ENCODE measurements at regions not wholly inside any gene's neighbourhood (a gene's known extent, or its start where the extent isn't known, plus 50 kb on each side); places are given as distances from the start of the nearest gene placed in this dataset.

- Histone ChIP-seq H3K36me3 (no peaks in the 10 kb centered on the region), H3K27ac (no peak overlapping the region), H3K4me3 (no peak overlapping the region), H3K27me3 (replicated peaks in 1 of 7) (peaks cover 0 to 18% (median 0%) of the 10 kb centered on the region in 7 donors), H3K4me1 (no peaks in the 10 kb centered on the region), H3K9me3 (peaks cover 0 to 12% (median 6%) of the 10 kb centered on the region in 8 donors)
- 80 to 94% (median 88%) methylated on average over 5 to 8 of the region's 8 CpGs for WGBS, 5 donors
- TF ChIP-seq POLR2AphosphoS5 (IDR thresholded peaks at IDR 0.05) (no peak), POLR2A (IDR thresholded peaks at IDR 0.05) (no peak)
- TF ChIP-seq, protein P1, sequence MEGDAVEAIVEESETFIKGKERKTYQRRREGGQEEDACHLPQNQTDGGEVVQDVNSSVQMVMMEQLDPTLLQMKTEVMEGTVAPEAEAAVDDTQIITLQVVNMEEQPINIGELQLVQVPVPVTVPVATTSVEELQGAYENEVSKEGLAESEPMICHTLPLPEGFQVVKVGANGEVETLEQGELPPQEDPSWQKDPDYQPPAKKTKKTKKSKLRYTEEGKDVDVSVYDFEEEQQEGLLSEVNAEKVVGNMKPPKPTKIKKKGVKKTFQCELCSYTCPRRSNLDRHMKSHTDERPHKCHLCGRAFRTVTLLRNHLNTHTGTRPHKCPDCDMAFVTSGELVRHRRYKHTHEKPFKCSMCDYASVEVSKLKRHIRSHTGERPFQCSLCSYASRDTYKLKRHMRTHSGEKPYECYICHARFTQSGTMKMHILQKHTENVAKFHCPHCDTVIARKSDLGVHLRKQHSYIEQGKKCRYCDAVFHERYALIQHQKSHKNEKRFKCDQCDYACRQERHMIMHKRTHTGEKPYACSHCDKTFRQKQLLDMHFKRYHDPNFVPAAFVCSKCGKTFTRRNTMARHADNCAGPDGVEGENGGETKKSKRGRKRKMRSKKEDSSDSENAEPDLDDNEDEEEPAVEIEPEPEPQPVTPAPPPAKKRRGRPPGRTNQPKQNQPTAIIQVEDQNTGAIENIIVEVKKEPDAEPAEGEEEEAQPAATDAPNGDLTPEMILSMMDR (IDR thresholded peaks at IDR 0.05 in 8 of 11, conservative IDR thresholded peaks at IDR 0.05 in 3 of 11), result no peak
- intact Hi-C loops (cut with DNase I; ENCODE audit: low total_unique reads), result no loop called here
- DNase-seq, result no peak
Measured at GRCh38 chr1:30033256-30034104, 689.9 kb downstream of the MATN1 start.

- 77 to 88% (median 79%) methylated on average over 1 of the region's 1 CpG for WGBS, 5 donors
- Histone ChIP-seq H3K36me3 (no peaks in the 10 kb centered on the region), H3K4me1 (no peaks in the 10 kb centered on the region), H3K4me3 (no peak overlapping the region), H3K9me3 (peaks cover 0 to 12% (median 6%) of the 10 kb centered on the region in 8 donors), H3K27ac (no peak overlapping the region), H3K27me3 (replicated peaks in 1 of 7) (peaks cover 0 to 18% (median 0%) of the 10 kb centered on the region in 7 donors)
- intact Hi-C loops (cut with DNase I; ENCODE audit: low total_unique reads), result no loop called here
- DNase-seq, result no peak
- TF ChIP-seq, protein P1 (IDR thresholded peaks at IDR 0.05 in 8 of 11, conservative IDR thresholded peaks at IDR 0.05 in 3 of 11), result no peak
- TF ChIP-seq POLR2AphosphoS5 (IDR thresholded peaks at IDR 0.05), result no peak
- TF ChIP-seq POLR2A (IDR thresholded peaks at IDR 0.05), result no peak
Measured at GRCh38 chr1:30032302-30032701, 691.1 kb downstream of the MATN1 start.

- no peaks in the 10 kb centered on the region for H3K4me1 ChIP-seq
- peaks cover 0 to 19% (median 0%) of the 10 kb centered on the region in 7 donors for H3K27me3 ChIP-seq (replicated peaks in 1 of 7)
- TF ChIP-seq, protein P1 (IDR thresholded peaks at IDR 0.05 in 8 of 11, conservative IDR thresholded peaks at IDR 0.05 in 3 of 11), result no peak
- TF ChIP-seq POLR2AphosphoS5 (IDR thresholded peaks at IDR 0.05) (no peak), POLR2A (IDR thresholded peaks at IDR 0.05) (no peak)
- H3K36me3 ChIP-seq, result no peaks in the 10 kb centered on the region
- no peak overlapping the region for H3K27ac ChIP-seq
- no peak for DNase-seq
- intact Hi-C loops (cut with DNase I; ENCODE audit: low total_unique reads), result no loop called here
- WGBS, 5 donors, result 48 to 86% (median 56%) methylated on average over 1 of the region's 1 CpG
- H3K9me3 ChIP-seq, result peaks cover 0 to 12% (median 6%) of the 10 kb centered on the region in 8 donors
- no peak overlapping the region for H3K4me3 ChIP-seq
Measured at GRCh38 chr1:30029677-30030076, 693.7 kb downstream of the MATN1 start.

DNA sequence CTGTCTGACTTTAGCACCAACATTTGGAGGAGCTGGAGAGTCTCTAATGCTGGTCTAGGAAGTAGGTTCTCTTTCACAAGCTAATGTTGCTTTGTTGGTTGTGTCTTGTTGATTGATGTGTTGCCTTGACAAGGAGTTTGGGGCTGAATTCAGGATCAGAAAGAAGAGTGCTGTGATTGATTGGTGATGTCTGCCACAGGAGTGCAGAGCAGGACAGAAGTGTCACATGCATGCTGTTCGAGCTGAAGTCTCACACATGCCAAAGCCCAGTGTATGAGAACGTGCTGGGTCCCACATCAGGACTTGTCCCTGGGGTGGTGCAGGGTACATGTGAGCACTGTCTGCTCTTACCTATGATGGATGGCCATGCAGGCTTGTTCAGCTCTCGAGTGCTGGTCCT, 694.4 kb downstream of the MATN1 start:
- peaks cover 0 to 12% (median 6%) of the 10 kb centered on the region in 8 donors for H3K9me3 ChIP-seq
- TF ChIP-seq POLR2AphosphoS5 (IDR thresholded peaks at IDR 0.05), result no peak
- TF ChIP-seq, protein P1 (IDR thresholded peaks at IDR 0.05 in 8 of 11, conservative IDR thresholded peaks at IDR 0.05 in 3 of 11), result no peak
- no peak for TF ChIP-seq POLR2A (IDR thresholded peaks at IDR 0.05)
- H3K27ac ChIP-seq, result no peak overlapping the region
- H3K4me3 ChIP-seq, result no peak overlapping the region
- no peaks in the 10 kb centered on the region for H3K36me3 ChIP-seq
- intact Hi-C loops (cut with DNase I; ENCODE audit: low total_unique reads), result no loop called here
- 52 to 70% (median 58%) methylated on average over 3 of the region's 3 CpGs for WGBS, 5 donors
- H3K4me1 ChIP-seq, result no peaks in the 10 kb centered on the region
- DNase-seq, result no peak
- H3K27me3 ChIP-seq (replicated peaks in 1 of 7), result peaks cover 0 to 19% (median 0%) of the 10 kb centered on the region in 7 donors

All from spleen (tissue), 11 donors.